ENCODE measurements at regions not wholly inside any gene's neighbourhood (a gene's known extent, or its start where the extent isn't known, plus 50 kb on each side); places are given as distances from the start of the nearest gene placed in this dataset.

- Histone ChIP-seq H3K79me1 (ENCODE audit: insufficient read depth, low read depth, low read length, poor library complexity, severe bottlenecking) (no peaks in the 10 kb centered on the region), H2BK15ac (ENCODE audit: low read depth, low read length) (no peak overlapping the region), H2AFZ (ENCODE audit: low read length) (no peak overlapping the region), H4K5ac (ENCODE audit: insufficient read length, low read depth, low read length) (no peak overlapping the region), H3K23ac (ENCODE audit: insufficient read length, low read depth, low read length) (no peak overlapping the region), H2BK5ac (ENCODE audit: insufficient read length, low read length) (no peak overlapping the region), H3K14ac (ENCODE audit: insufficient read depth, low read length) (no peak overlapping the region; the same call in 1 of the 2 replicates), H3K9me3 (ENCODE audit: control insufficient read depth, low read depth, low read length) (no peaks in the 10 kb centered on the region), H3K23me2 (ENCODE audit: insufficient read length, low read depth, low read length, poor library complexity, severe bottlenecking) (no peaks in the 10 kb centered on the region), H3K18ac (ENCODE audit: insufficient read length, low read depth, low read length) (no peak overlapping the region), H2BK20ac (ENCODE audit: low read depth, low read length, poor library complexity, severe bottlenecking) (no peak overlapping the region), H3K9ac (ENCODE audit: extremely low read depth, insufficient read length, low read length) (no peak overlapping the region), H2AK5ac (ENCODE audit: insufficient read length, low read length) (no peak overlapping the region), H3K56ac (ENCODE audit: insufficient read length, low read depth, low read length) (no peak overlapping the region), H3T11ph (ENCODE audit: low read length) (no peak overlapping the region), H3K4ac (ENCODE audit: low read depth, low read length) (no peak overlapping the region), H3K27me3 (ENCODE audit: insufficient read depth, low read length) (no peaks in the 10 kb centered on the region), H4K91ac (ENCODE audit: insufficient read length, low read depth, low read length) (no peak overlapping the region), H2BK12ac (ENCODE audit: insufficient read length, low read depth, low read length) (no peak overlapping the region), H4K20me1 (ENCODE audit: control insufficient read depth, insufficient read depth, insufficient read length) (no peaks in the 10 kb centered on the region), H3K79me2 (ENCODE audit: insufficient read depth, low read length) (no peaks in the 10 kb centered on the region), H2BK120ac (ENCODE audit: low read depth, low read length, poor library complexity, severe bottlenecking) (no peak overlapping the region), H3K27ac (ENCODE audit: insufficient read length, low read depth, low read length) (no peak overlapping the region), H4K8ac (replicated peaks; ENCODE audit: insufficient read length, low read depth, low read length) (no peak overlapping the region), H3K4me2 (ENCODE audit: insufficient read depth, insufficient read length, low read length) (no peak overlapping the region), H3K4me1 (ENCODE audit: insufficient read depth, low read length) (no peaks in the 10 kb centered on the region)
- Mint-ChIP-seq H3K27ac (no peak overlapping the region; a peak in 1 of 7 replicates), H3K4me1 (peaks cover 30 to 45% of the 10 kb centered on the region in 2 experiments), H3K27me3 (ENCODE audit: low read depth) (peaks cover 15% of the 10 kb centered on the region; the same call in 1 of the 2 replicates), H3K4me3 (no peak overlapping the region; a peak in 1 of 5 replicates), H3K9me3 (peaks cover 3% of the 10 kb centered on the region in 2 experiments; a peak in 1 of 5 replicates), H3K36me3 (ENCODE audit: insufficient read depth in 1 of 3, low read depth in 3 of 3) (no peaks in the 10 kb centered on the region; a peak in 1 of 7 replicates)
- no CpG with 5 or more reads among the region's 8 CpGs for WGBS (ENCODE audit: extremely low coverage, insufficient read length, low lambda C conversion rate)
- peak; percentile 13 for DNase-seq
- TF ChIP-seq CTCF (conservative IDR thresholded peaks at IDR 0.05): no peak
Observed at GRCh38 chr3:127404221-127405009, 116.6 kb upstream of the PRR20G start.
